HCT116 (cell line): ENCODE measurements at regions not wholly inside any gene's neighbourhood (a gene's known extent, or its start where the extent isn't known, plus 50 kb on each side); places are given as distances from the start of the nearest gene placed in this dataset.

Experiments used
- ATAC-seq: fragments of 200-7000 bp; cut with Tn5 transposase; 2 replicates; pipeline ENCODE4 v1.9.1; 2020; ENCODE audit warnings: mild to moderate bottlenecking, moderate library complexity
- BruUV-seq: library from RNA; stranded (reverse); fragments of 400-500 nt; replicated peaks from 2 replicates; lab custom pipeline; 2021; lab: Mats Ljungman, UMichigan
- CTCF ChIA-PET: fragments of 300-600 bp; sonication (Branson Sonifier 250); formaldehyde crosslinking; loops from one replicate; lab custom pipeline; 2021; ENCODE audit warnings: antibody characterized with exemption; lab: Charles Lee
- POLR2A ChIA-PET: fragments of 300-600, 350-600 bp; sonication (Branson Sonifier 250); formaldehyde crosslinking; loops from one replicate; lab custom pipeline; 2021; ENCODE audit warnings: antibody characterized with exemption; lab: Charles Lee
- RAD21 ChIA-PET, 2 experiments: fragments of 300-600 bp; sonication (Branson Sonifier 250); formaldehyde crosslinking; loops; one replicate each; lab custom pipeline; 2023; ENCODE audit warnings: low total read pairs in 2 of 2; ENCODE audit not compliant: uncharacterized antibody in 2 of 2, unreplicated experiment in 2 of 2, low non-redundant PET in 1 of 2; lab: Charles Lee
- DNase-seq: peaks from one replicate; pipeline ENCODE4 v3.0.0-alpha.2; 2010; ENCODE audit warnings: low read depth, low spot score
- H2AFZ ChIP-seq: fragments of 200-600 bp; shearing (Covaris generic), sonication (generic); 2 replicates; pipeline ENCODE4 v1.6.1; 2017; ENCODE audit warnings: low read depth, mixed run types, mixed read lengths, antibody characterized with exemption, low read length; ENCODE audit not compliant: poor library complexity, severe bottlenecking
- H3K27ac ChIP-seq: 2 replicates; pipeline ENCODE4 v1.5.1; 2012; ENCODE audit warnings: low read depth, low read length
- H3K27me3 ChIP-seq: fragments of 200-600 bp; sonication (generic); 2 replicates; pipeline ENCODE4 v1.6.1; 2016; ENCODE audit warnings: mixed run types, low read length, mixed read lengths; ENCODE audit not compliant: insufficient read depth
- H3K36me3 ChIP-seq, 2 experiments: fragments of 200-500 bp in 1 of 2; fragments of 200-600 bp in 1 of 2; sonication (Bioruptor generic) in 1 of 2; sonication (generic) in 1 of 2; 2 replicates each; pipeline versions ENCODE4 v1.5.1 to v1.6.1; 2014 to 2016; ENCODE audit warnings: low read length in 2 of 2, inconsistent platforms in 1 of 2, mixed read lengths in 1 of 2, mixed run types in 1 of 2; ENCODE audit not compliant: insufficient read depth in 2 of 2, control insufficient read depth in 1 of 2
- H3K4me1 ChIP-seq, 2 experiments: fragments of 200-600 bp in 1 of 2; sonication (generic) in 1 of 2; 2 replicates each; pipeline versions ENCODE4 v1.5.1 to v1.6.1; 2012 to 2017; ENCODE audit warnings: low read length in 2 of 2, inconsistent platforms in 1 of 2, mild to moderate bottlenecking in 1 of 2, mixed read lengths in 1 of 2, mixed run types in 1 of 2, moderate library complexity in 1 of 2; ENCODE audit not compliant: insufficient read depth in 2 of 2, control insufficient read depth in 1 of 2
- H3K4me2 ChIP-seq: fragments of 200-600 bp; sonication (generic); 2 replicates; pipeline ENCODE4 v1.6.1; 2017; ENCODE audit warnings: mixed run types, low read length, mixed read lengths
- H3K4me3 ChIP-seq, 2 experiments: fragments of 200-600 bp in 1 of 2; sonication (generic) in 1 of 2; replicated peaks in 1 of 2; 2 replicates each; pipeline ENCODE4 v1.5.1; 2011 to 2016; ENCODE audit warnings: low read length in 2 of 2, control low read depth in 1 of 2, low read depth in 1 of 2, mild to moderate bottlenecking in 1 of 2, mixed read lengths in 1 of 2, mixed run types in 1 of 2
- H3K79me2 ChIP-seq: fragments of 200-600 bp; sonication (generic); 2 replicates; pipeline ENCODE4 v1.6.1; 2017; ENCODE audit warnings: mild to moderate bottlenecking, mixed run types, low read length, moderate library complexity, mixed read lengths; ENCODE audit not compliant: insufficient read depth
- H3K9ac ChIP-seq: fragments of 200-600 bp; sonication (generic); 2 replicates; pipeline ENCODE4 v1.6.1; 2016; ENCODE audit warnings: low read length, mixed read lengths
- H3K9me2 ChIP-seq: fragments of 200-600 bp; sonication (generic), shearing (Covaris generic); 2 replicates; pipeline ENCODE4 v1.6.1; 2017; ENCODE audit warnings: mixed run types, mild to moderate bottlenecking, moderate library complexity; ENCODE audit not compliant: insufficient read depth
- H3K9me3 ChIP-seq, 2 experiments: fragments of 200-500 bp in 1 of 2; fragments of 200-600 bp in 1 of 2; sonication (Bioruptor generic) in 1 of 2; sonication (generic) in 1 of 2; 2 replicates each; pipeline ENCODE4 v1.6.1; 2014 to 2017; ENCODE audit warnings: low read length in 2 of 2, mixed read lengths in 2 of 2, inconsistent platforms in 1 of 2, low read depth in 1 of 2, mild to moderate bottlenecking in 1 of 2, mixed run types in 1 of 2, moderate library complexity in 1 of 2; ENCODE audit not compliant: control insufficient read depth in 1 of 2, insufficient read depth in 1 of 2
- H4K20me1 ChIP-seq: fragments of 200-600 bp; sonication (generic), shearing (Covaris generic); 2 replicates; pipeline ENCODE4 v1.6.1; 2017; ENCODE audit warnings: mixed run types, mild to moderate bottlenecking, moderate library complexity; ENCODE audit not compliant: insufficient read depth
- CBX3 ChIP-seq: IDR thresholded peaks from 2 replicates; pipeline ENCODE4 v1.6.1; 2012; ENCODE audit warnings: low read depth
- CEBPB ChIP-seq: IDR thresholded peaks from 2 replicates; pipeline ENCODE4 v1.6.1; 2012; ENCODE audit warnings: low read depth
- EZH2 ChIP-seq: fragments of 200-600 bp; sonication (generic); IDR thresholded peaks from 2 replicates; pipeline ENCODE4 v1.6.1; 2017; ENCODE audit warnings: antibody characterized with exemption, mixed run types
- EZH2phosphoT487 ChIP-seq: fragments of 200-600 bp; IDR thresholded peaks from 2 replicates; pipeline ENCODE4 v1.6.1; 2018; ENCODE audit warnings: antibody characterized with exemption, borderline replicate concordance
- JUND ChIP-seq: IDR thresholded peaks from 2 replicates; pipeline ENCODE4 v1.6.1; 2012
- POLR2A ChIP-seq: IDR thresholded peaks from 2 replicates; pipeline ENCODE4 v1.7.0; 2011; ENCODE audit warnings: borderline replicate concordance; ENCODE audit not compliant: insufficient read depth, insufficient read length; ENCODE audit errors: extremely low read depth
- POLR2AphosphoS5 ChIP-seq: IDR thresholded peaks from 2 replicates; pipeline ENCODE4 v1.6.1; 2011; ENCODE audit warnings: mild to moderate bottlenecking, low read depth, low read length, moderate library complexity
- RAD21 ChIP-seq: IDR thresholded peaks from 2 replicates; pipeline ENCODE4 v1.6.1; 2012; ENCODE audit warnings: low read depth, mild to moderate bottlenecking
- SIN3A ChIP-seq: IDR thresholded peaks from 2 replicates; pipeline ENCODE4 v1.6.1; 2012; ENCODE audit warnings: low read depth
- SP1 ChIP-seq: IDR thresholded peaks from 2 replicates; pipeline ENCODE4 v1.6.1; 2012; ENCODE audit warnings: low read depth
- YY1 ChIP-seq: IDR thresholded peaks from 2 replicates; pipeline ENCODE4 v1.6.1; 2011; ENCODE audit warnings: low read length, low read depth, moderate library complexity, mild to moderate bottlenecking; ENCODE audit not compliant: insufficient replicate concordance; ENCODE audit errors: extremely low read depth
- ZNF274 ChIP-seq: fragments of 200-500 bp; sonication (Bioruptor generic); IDR thresholded peaks from 2 replicates; pipeline ENCODE4 v1.6.1; 2014; ENCODE audit warnings: mild to moderate bottlenecking, low read depth, low read length, inconsistent platforms
- intact Hi-C: fragments of 100-400 bp; cut with micrococcal nuclease; formaldehyde crosslinking; loops from 2 replicates; pipeline ENCODE4 v1.10.0; 2022
- TF ChIP-seq, protein P1 (sequence below), 3 experiments: fragments of 200-600 bp in 1 of 3; sonication (generic) in 1 of 3; IDR thresholded peaks in 2 of 3; conservative IDR thresholded peaks in 1 of 3; 2 replicates each; pipeline ENCODE4 v1.5.1; 2012 to 2017; ENCODE audit warnings: low read depth in 2 of 3, low read length in 2 of 3, antibody characterized with exemption in 1 of 3, borderline replicate concordance in 1 of 3, control low read depth in 1 of 3, mild to moderate bottlenecking in 1 of 3, mixed read lengths in 1 of 3, mixed run types in 1 of 3, moderate library complexity in 1 of 3; ENCODE audit not compliant: insufficient read depth in 1 of 3
- TF ChIP-seq, protein P2 (sequence below): IDR thresholded peaks from 2 replicates; pipeline ENCODE4 v1.6.1; 2012

DNA sequence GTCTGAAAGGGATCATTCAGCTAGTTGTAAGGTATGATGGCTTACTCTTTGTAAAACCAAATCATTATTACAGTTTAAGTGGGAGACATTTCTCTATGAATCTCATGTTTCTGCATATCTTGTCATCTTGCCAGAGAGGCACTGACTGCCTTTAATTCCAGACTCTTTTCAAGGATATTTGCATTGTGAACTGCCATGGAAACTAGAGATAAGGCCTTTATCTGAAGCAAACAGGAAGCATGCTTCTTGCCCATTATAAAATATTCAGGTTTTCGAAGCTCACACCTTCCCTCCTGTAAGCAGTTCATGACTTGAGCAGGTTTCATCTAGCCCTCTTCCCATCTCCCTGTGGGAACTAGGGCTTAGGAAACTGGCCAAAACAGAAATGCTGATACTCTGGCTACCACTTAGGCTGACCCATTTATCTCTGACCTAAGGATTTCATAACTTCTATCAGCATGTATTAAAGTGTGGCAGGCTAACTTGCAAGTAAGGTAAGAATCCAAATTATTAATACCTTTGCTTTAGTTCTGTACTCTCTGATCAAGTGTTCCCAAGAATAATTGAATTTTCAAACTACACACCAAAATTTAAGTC, 326.6 kb upstream of the ALCAM start:
- H3K4me1 ChIP-seq = no peaks in the 10 kb centered on the region
- H3K9me3 ChIP-seq = no peaks in the 10 kb centered on the region
- no peak overlapping the region for H3K4me2 ChIP-seq
- H3K79me2 ChIP-seq = no peaks in the 10 kb centered on the region
- H2AFZ ChIP-seq = no peak overlapping the region
- ChIA-PET RAD21 (no interaction called here), POLR2A (no interaction called here), CTCF (no interaction called here)
- H3K9ac ChIP-seq = no peak overlapping the region
- H3K9me2 ChIP-seq = no peaks in the 10 kb centered on the region
- no peaks in the 10 kb centered on the region for H4K20me1 ChIP-seq
- H3K27ac ChIP-seq = no peak overlapping the region
- intact Hi-C loops = no loop called here
- no peak for ATAC-seq
- no peaks in the 10 kb centered on the region for H3K36me3 ChIP-seq
- DNase-seq = no peak
- BruUV-seq = no TSS peak
- no peak overlapping the region for H3K4me3 ChIP-seq
- H3K27me3 ChIP-seq = no peaks in the 10 kb centered on the region
- no peak for TF ChIP-seq EZH2phosphoT487
- TF ChIP-seq, protein P1, sequence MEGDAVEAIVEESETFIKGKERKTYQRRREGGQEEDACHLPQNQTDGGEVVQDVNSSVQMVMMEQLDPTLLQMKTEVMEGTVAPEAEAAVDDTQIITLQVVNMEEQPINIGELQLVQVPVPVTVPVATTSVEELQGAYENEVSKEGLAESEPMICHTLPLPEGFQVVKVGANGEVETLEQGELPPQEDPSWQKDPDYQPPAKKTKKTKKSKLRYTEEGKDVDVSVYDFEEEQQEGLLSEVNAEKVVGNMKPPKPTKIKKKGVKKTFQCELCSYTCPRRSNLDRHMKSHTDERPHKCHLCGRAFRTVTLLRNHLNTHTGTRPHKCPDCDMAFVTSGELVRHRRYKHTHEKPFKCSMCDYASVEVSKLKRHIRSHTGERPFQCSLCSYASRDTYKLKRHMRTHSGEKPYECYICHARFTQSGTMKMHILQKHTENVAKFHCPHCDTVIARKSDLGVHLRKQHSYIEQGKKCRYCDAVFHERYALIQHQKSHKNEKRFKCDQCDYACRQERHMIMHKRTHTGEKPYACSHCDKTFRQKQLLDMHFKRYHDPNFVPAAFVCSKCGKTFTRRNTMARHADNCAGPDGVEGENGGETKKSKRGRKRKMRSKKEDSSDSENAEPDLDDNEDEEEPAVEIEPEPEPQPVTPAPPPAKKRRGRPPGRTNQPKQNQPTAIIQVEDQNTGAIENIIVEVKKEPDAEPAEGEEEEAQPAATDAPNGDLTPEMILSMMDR (IDR thresholded peaks at IDR 0.05 in 2 of 3, conservative IDR thresholded peaks at IDR 0.05 in 1 of 3; ENCODE audit: borderline replicate concordance in 1 of 3, insufficient read depth in 1 of 3, low read depth in 2 of 3, low read length in 2 of 3) = no peak
- no peak for TF ChIP-seq SIN3A
- no peak for TF ChIP-seq POLR2AphosphoS5
- TF ChIP-seq ZNF274 = no peak
- TF ChIP-seq POLR2A = no peak
- no peak for TF ChIP-seq RAD21
- TF ChIP-seq CEBPB = no peak
- TF ChIP-seq CBX3 = no peak
- no peak for TF ChIP-seq YY1
- TF ChIP-seq JUND = no peak
- no peak for TF ChIP-seq EZH2
- no peak for TF ChIP-seq SP1
- TF ChIP-seq, protein P2, sequence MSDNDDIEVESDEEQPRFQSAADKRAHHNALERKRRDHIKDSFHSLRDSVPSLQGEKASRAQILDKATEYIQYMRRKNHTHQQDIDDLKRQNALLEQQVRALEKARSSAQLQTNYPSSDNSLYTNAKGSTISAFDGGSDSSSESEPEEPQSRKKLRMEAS = no peak
